Left ventricle myocardium inferior (tissue), 1 donor: ENCODE measurements at regions not wholly inside any gene's neighbourhood (a gene's known extent, or its start where the extent isn't known, plus 50 kb on each side); places are given as distances from the start of the nearest gene placed in this dataset.

Experiments used
- DNase-seq: peaks from one replicate; pipeline ENCODE4 v3.0.0-alpha.2; 2020
- H3K27ac ChIP-seq: fragments of 200-600 bp; replicated peaks from 2 replicates; pipeline ENCODE4 v1.8.0; 2021
- H3K27me3 ChIP-seq: fragments of 200-600 bp; 2 replicates; pipeline ENCODE4 v1.8.0; 2021; ENCODE audit warnings: low read depth
- H3K36me3 ChIP-seq: fragments of 200-600 bp; 2 replicates; pipeline ENCODE4 v1.8.0; 2021
- H3K4me1 ChIP-seq: fragments of 200-600 bp; 2 replicates; pipeline ENCODE4 v1.8.0; 2021
- H3K4me3 ChIP-seq: fragments of 200-600 bp; 2 replicates; pipeline ENCODE4 v1.8.0; 2021; ENCODE audit warnings: mild to moderate bottlenecking, moderate library complexity
- H3K9me3 ChIP-seq: fragments of 200-600 bp; replicated peaks from 2 replicates; pipeline ENCODE4 v1.8.0; 2021
- CTCF ChIP-seq: fragments of 200-600 bp; IDR thresholded peaks from 2 replicates; pipeline ENCODE4 v1.8.0; 2021; ENCODE audit warnings: antibody characterized with exemption, mild to moderate bottlenecking, borderline replicate concordance
- intact Hi-C: fragments of 100-400 bp; cut with micrococcal nuclease; formaldehyde crosslinking; loops from one replicate; pipeline ENCODE4 v1.11.0; 2022
- donor health status: DM: no; HTN: yes; CAD: no; lungs with severe emphysema.

GRCh38 chr1:219541946-219542345 lies 71.0 kb downstream of the ZC3H11B start:
- Histone ChIP-seq H3K36me3 (no peaks in the 10 kb centered on the region), H3K4me3 (no peak overlapping the region), H3K27ac (no peak overlapping the region), H3K27me3 (no peaks in the 10 kb centered on the region), H3K4me1 (no peaks in the 10 kb centered on the region), H3K9me3 (no peaks in the 10 kb centered on the region)
- no peak for DNase-seq
- no peak for TF ChIP-seq CTCF
- intact Hi-C loops, result no loop called here

DNA sequence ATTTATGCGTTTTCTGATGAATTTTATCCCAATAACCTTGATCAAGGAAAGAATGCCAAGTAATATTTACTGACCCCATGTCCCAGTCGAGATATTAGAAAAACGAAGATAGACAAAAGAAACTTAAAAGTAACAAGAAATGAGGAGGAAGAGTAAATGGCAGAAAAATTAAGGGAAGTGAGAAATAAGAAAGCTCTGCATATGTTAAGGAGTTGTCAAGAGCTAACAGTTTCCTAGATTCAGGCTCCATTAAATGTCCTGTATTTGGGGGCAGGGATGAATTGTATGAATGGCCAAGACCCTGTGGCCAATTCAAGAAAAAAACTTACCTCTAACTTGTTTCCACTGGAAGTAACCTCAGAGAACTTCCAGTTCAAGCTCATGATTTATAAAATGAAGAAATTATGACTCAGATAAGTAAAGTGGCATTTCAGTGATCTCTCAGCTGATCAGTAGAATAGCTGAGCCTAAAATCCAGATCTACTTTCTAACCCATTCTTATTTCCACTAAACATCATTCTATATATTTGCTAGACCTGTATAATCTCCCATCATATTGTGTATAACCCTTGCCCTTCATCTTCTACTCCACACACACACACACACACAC lies 73.2 kb downstream of the ZC3H11B start:
- H3K4me1 ChIP-seq, result no peaks in the 10 kb centered on the region
- H3K27ac ChIP-seq, result no peak overlapping the region
- H3K9me3 ChIP-seq, result no peaks in the 10 kb centered on the region
- H3K27me3 ChIP-seq, result no peaks in the 10 kb centered on the region
- no peak for TF ChIP-seq CTCF
- no peak overlapping the region for H3K4me3 ChIP-seq
- intact Hi-C loops, result no loop called here
- no peak for DNase-seq
- H3K36me3 ChIP-seq, result no peaks in the 10 kb centered on the region

DNA sequence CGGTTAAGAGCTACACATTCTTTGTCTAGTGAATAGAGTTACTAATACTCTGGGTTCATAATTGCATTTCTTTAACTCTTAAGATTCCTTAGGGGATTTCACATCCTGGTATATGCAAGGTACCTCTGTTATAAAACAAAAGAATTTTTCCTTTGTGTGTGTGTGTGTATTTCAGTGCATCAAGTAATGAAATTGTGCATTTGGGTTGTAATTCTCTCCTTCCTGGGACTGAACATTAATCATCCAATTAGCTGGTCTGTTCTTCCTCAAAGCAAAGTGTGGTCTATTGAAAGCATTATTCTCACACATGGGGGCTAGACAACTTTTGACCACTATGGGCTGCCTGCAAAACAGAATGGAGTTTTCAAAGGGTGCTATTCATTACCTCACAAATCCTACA lies 74.0 kb downstream of the ZC3H11B start:
- intact Hi-C loops, result no loop called here
- H3K4me3 ChIP-seq, result no peak overlapping the region
- no peak for TF ChIP-seq CTCF

GRCh38 chr1:219537223-219537631 lies 75.7 kb downstream of the ZC3H11B start:
- no peaks in the 10 kb centered on the region for H3K36me3 ChIP-seq
- no peak overlapping the region for H3K27ac ChIP-seq
- no peaks in the 10 kb centered on the region for H3K9me3 ChIP-seq
- intact Hi-C loops, result no loop called here
- no peak for TF ChIP-seq CTCF
- DNase-seq, result no peak
- no peak overlapping the region for H3K4me3 ChIP-seq
- H3K27me3 ChIP-seq, result no peaks in the 10 kb centered on the region
- peaks cover 3% of the 10 kb centered on the region for H3K4me1 ChIP-seq

More for the DNA sequence above, 74.0 kb downstream of the ZC3H11B start:
- no peaks in the 10 kb centered on the region for H3K36me3 ChIP-seq
- DNase-seq, result no peak
- H3K4me1 ChIP-seq, result no peaks in the 10 kb centered on the region
- H3K27ac ChIP-seq, result no peak overlapping the region
- H3K27me3 ChIP-seq, result no peaks in the 10 kb centered on the region
- H3K9me3 ChIP-seq, result no peaks in the 10 kb centered on the region

DNA sequence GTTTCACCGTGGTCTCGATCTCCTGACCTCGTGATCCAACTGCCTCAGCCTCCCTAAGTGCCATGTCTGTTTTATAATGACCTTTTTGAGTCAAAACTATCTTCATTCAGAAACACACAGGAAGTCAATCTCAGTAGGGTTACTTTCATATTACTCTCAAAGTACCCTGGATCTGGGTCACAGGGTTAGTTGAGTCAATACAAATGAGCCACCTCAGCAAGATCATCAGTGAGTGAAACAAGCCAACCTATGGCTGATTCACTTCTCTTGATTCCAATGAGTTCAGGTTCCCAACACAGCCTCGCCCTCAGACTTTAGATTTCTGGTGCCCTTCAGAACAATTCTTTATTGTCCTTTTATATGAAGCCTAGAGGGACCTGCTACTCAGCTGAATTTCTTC lies 76.9 kb downstream of the ZC3H11B start:
- Histone ChIP-seq H3K36me3 (no peaks in the 10 kb centered on the region), H3K4me3 (no peak overlapping the region), H3K9me3 (no peaks in the 10 kb centered on the region), H3K27ac (no peak overlapping the region), H3K4me1 (peaks cover 3% of the 10 kb centered on the region), H3K27me3 (no peaks in the 10 kb centered on the region)
- no peak for TF ChIP-seq CTCF
- intact Hi-C loops, result no loop called here
- no peak for DNase-seq
